HCT116 (cell line): ENCODE measurements at regions not wholly inside any gene's neighbourhood (a gene's known extent, or its start where the extent isn't known, plus 50 kb on each side); places are given as distances from the start of the nearest gene placed in this dataset.

ENCODE experiments used
- ATAC-seq: fragments of 200-7000 bp; cut with Tn5 transposase; 2 replicates; pipeline ENCODE4 v1.9.1; 2020; ENCODE audit warnings: mild to moderate bottlenecking, moderate library complexity
- BruUV-seq: library from RNA; stranded (reverse); fragments of 400-500 nt; replicated peaks from 2 replicates; lab custom pipeline; 2021; lab: Mats Ljungman, UMichigan
- CTCF ChIA-PET: fragments of 300-600 bp; sonication (Branson Sonifier 250); formaldehyde crosslinking; loops from one replicate; lab custom pipeline; 2021; ENCODE audit warnings: antibody characterized with exemption; lab: Charles Lee
- POLR2A ChIA-PET: fragments of 300-600, 350-600 bp; sonication (Branson Sonifier 250); formaldehyde crosslinking; loops from one replicate; lab custom pipeline; 2021; ENCODE audit warnings: antibody characterized with exemption; lab: Charles Lee
- RAD21 ChIA-PET, 2 experiments: fragments of 300-600 bp; sonication (Branson Sonifier 250); formaldehyde crosslinking; loops; one replicate each; lab custom pipeline; 2023; ENCODE audit warnings: low total read pairs in 2 of 2; ENCODE audit not compliant: uncharacterized antibody in 2 of 2, unreplicated experiment in 2 of 2, low non-redundant PET in 1 of 2; lab: Charles Lee
- DNase-seq: peaks from one replicate; pipeline ENCODE4 v3.0.0-alpha.2; 2010; ENCODE audit warnings: low read depth, low spot score
- H2AFZ ChIP-seq: fragments of 200-600 bp; shearing (Covaris generic), sonication (generic); 2 replicates; pipeline ENCODE4 v1.6.1; 2017; ENCODE audit warnings: low read depth, mixed run types, mixed read lengths, antibody characterized with exemption, low read length; ENCODE audit not compliant: poor library complexity, severe bottlenecking
- H3K27ac ChIP-seq: 2 replicates; pipeline ENCODE4 v1.5.1; 2012; ENCODE audit warnings: low read depth, low read length
- H3K27me3 ChIP-seq: fragments of 200-600 bp; sonication (generic); 2 replicates; pipeline ENCODE4 v1.6.1; 2016; ENCODE audit warnings: mixed run types, low read length, mixed read lengths; ENCODE audit not compliant: insufficient read depth
- H3K36me3 ChIP-seq, 2 experiments: fragments of 200-500 bp in 1 of 2; fragments of 200-600 bp in 1 of 2; sonication (Bioruptor generic) in 1 of 2; sonication (generic) in 1 of 2; 2 replicates each; pipeline versions ENCODE4 v1.5.1 to v1.6.1; 2014 to 2016; ENCODE audit warnings: low read length in 2 of 2, inconsistent platforms in 1 of 2, mixed read lengths in 1 of 2, mixed run types in 1 of 2; ENCODE audit not compliant: insufficient read depth in 2 of 2, control insufficient read depth in 1 of 2
- H3K4me1 ChIP-seq, 2 experiments: fragments of 200-600 bp in 1 of 2; sonication (generic) in 1 of 2; 2 replicates each; pipeline versions ENCODE4 v1.5.1 to v1.6.1; 2012 to 2017; ENCODE audit warnings: low read length in 2 of 2, inconsistent platforms in 1 of 2, mild to moderate bottlenecking in 1 of 2, mixed read lengths in 1 of 2, mixed run types in 1 of 2, moderate library complexity in 1 of 2; ENCODE audit not compliant: insufficient read depth in 2 of 2, control insufficient read depth in 1 of 2
- H3K4me2 ChIP-seq: fragments of 200-600 bp; sonication (generic); 2 replicates; pipeline ENCODE4 v1.6.1; 2017; ENCODE audit warnings: mixed run types, low read length, mixed read lengths
- H3K4me3 ChIP-seq, 2 experiments: fragments of 200-600 bp in 1 of 2; sonication (generic) in 1 of 2; replicated peaks in 1 of 2; 2 replicates each; pipeline ENCODE4 v1.5.1; 2011 to 2016; ENCODE audit warnings: low read length in 2 of 2, control low read depth in 1 of 2, low read depth in 1 of 2, mild to moderate bottlenecking in 1 of 2, mixed read lengths in 1 of 2, mixed run types in 1 of 2
- H3K79me2 ChIP-seq: fragments of 200-600 bp; sonication (generic); 2 replicates; pipeline ENCODE4 v1.6.1; 2017; ENCODE audit warnings: mild to moderate bottlenecking, mixed run types, low read length, moderate library complexity, mixed read lengths; ENCODE audit not compliant: insufficient read depth
- H3K9ac ChIP-seq: fragments of 200-600 bp; sonication (generic); 2 replicates; pipeline ENCODE4 v1.6.1; 2016; ENCODE audit warnings: low read length, mixed read lengths
- H3K9me2 ChIP-seq: fragments of 200-600 bp; sonication (generic), shearing (Covaris generic); 2 replicates; pipeline ENCODE4 v1.6.1; 2017; ENCODE audit warnings: mixed run types, mild to moderate bottlenecking, moderate library complexity; ENCODE audit not compliant: insufficient read depth
- H3K9me3 ChIP-seq, 2 experiments: fragments of 200-500 bp in 1 of 2; fragments of 200-600 bp in 1 of 2; sonication (Bioruptor generic) in 1 of 2; sonication (generic) in 1 of 2; 2 replicates each; pipeline ENCODE4 v1.6.1; 2014 to 2017; ENCODE audit warnings: low read length in 2 of 2, mixed read lengths in 2 of 2, inconsistent platforms in 1 of 2, low read depth in 1 of 2, mild to moderate bottlenecking in 1 of 2, mixed run types in 1 of 2, moderate library complexity in 1 of 2; ENCODE audit not compliant: control insufficient read depth in 1 of 2, insufficient read depth in 1 of 2
- H4K20me1 ChIP-seq: fragments of 200-600 bp; sonication (generic), shearing (Covaris generic); 2 replicates; pipeline ENCODE4 v1.6.1; 2017; ENCODE audit warnings: mixed run types, mild to moderate bottlenecking, moderate library complexity; ENCODE audit not compliant: insufficient read depth
- CBX3 ChIP-seq: IDR thresholded peaks from 2 replicates; pipeline ENCODE4 v1.6.1; 2012; ENCODE audit warnings: low read depth
- CEBPB ChIP-seq: IDR thresholded peaks from 2 replicates; pipeline ENCODE4 v1.6.1; 2012; ENCODE audit warnings: low read depth
- EGR1 ChIP-seq: IDR thresholded peaks from 2 replicates; pipeline ENCODE4 v1.6.1; 2012; ENCODE audit warnings: low read depth
- JUND ChIP-seq: IDR thresholded peaks from 2 replicates; pipeline ENCODE4 v1.6.1; 2012
- ZNF274 ChIP-seq: fragments of 200-500 bp; sonication (Bioruptor generic); IDR thresholded peaks from 2 replicates; pipeline ENCODE4 v1.6.1; 2014; ENCODE audit warnings: mild to moderate bottlenecking, low read depth, low read length, inconsistent platforms
- intact Hi-C: fragments of 100-400 bp; cut with micrococcal nuclease; formaldehyde crosslinking; loops from 2 replicates; pipeline ENCODE4 v1.10.0; 2022
- TF ChIP-seq, protein P1 (sequence below): IDR thresholded peaks from 2 replicates; pipeline ENCODE4 v1.6.1; 2012
- TF ChIP-seq, protein P2 (sequence below): IDR thresholded peaks from 2 replicates; pipeline ENCODE4 v1.6.1; 2011; ENCODE audit warnings: mild to moderate bottlenecking, low read length, moderate library complexity; ENCODE audit not compliant: insufficient replicate concordance; ENCODE audit errors: extremely low read depth
- TF ChIP-seq, protein P3 (sequence below): IDR thresholded peaks from 2 replicates; pipeline ENCODE4 v1.6.1; 2012

DNA sequence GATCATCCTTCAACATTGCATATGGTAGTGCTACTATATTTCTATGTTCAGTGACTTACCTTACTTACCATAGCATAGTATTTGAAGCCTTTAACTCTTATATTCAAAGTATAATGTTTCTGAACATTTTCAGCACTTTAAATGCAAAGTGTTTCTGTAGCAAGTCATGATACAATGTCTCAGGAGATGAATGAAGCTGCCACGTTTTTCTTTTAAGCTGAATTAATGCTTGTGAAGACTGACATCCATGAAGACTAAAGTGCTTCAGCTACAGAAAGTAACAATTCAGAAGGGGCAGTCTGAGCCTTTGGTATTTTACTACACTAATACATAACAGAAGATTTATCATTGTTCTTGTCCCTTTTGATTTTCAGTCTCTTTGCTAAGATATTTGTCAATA, 709.1 kb upstream of the ARRDC3 start:
- Histone ChIP-seq H3K27ac (no peak overlapping the region), H3K4me2 (no peak overlapping the region), H4K20me1 (no peaks in the 10 kb centered on the region), H3K27me3 (no peaks in the 10 kb centered on the region), H3K36me3 (no peaks in the 10 kb centered on the region), H3K4me1 (no peaks in the 10 kb centered on the region), H3K79me2 (no peaks in the 10 kb centered on the region), H3K9me3 (no peaks in the 10 kb centered on the region), H3K4me3 (no peak overlapping the region), H2AFZ (no peak overlapping the region), H3K9me2 (no peaks in the 10 kb centered on the region), H3K9ac (no peak overlapping the region)
- TF ChIP-seq EGR1 (no peak), CEBPB (no peak), CBX3 (no peak), JUND (no peak), ZNF274 (no peak)
- TF ChIP-seq, protein P1, sequence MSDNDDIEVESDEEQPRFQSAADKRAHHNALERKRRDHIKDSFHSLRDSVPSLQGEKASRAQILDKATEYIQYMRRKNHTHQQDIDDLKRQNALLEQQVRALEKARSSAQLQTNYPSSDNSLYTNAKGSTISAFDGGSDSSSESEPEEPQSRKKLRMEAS, result no peak
- TF ChIP-seq, protein P2, sequence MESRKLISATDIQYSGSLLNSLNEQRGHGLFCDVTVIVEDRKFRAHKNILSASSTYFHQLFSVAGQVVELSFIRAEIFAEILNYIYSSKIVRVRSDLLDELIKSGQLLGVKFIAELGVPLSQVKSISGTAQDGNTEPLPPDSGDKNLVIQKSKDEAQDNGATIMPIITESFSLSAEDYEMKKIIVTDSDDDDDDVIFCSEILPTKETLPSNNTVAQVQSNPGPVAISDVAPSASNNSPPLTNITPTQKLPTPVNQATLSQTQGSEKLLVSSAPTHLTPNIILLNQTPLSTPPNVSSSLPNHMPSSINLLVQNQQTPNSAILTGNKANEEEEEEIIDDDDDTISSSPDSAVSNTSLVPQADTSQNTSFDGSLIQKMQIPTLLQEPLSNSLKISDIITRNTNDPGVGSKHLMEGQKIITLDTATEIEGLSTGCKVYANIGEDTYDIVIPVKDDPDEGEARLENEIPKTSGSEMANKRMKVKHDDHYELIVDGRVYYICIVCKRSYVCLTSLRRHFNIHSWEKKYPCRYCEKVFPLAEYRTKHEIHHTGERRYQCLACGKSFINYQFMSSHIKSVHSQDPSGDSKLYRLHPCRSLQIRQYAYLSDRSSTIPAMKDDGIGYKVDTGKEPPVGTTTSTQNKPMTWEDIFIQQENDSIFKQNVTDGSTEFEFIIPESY, result no peak
- TF ChIP-seq, protein P3, sequence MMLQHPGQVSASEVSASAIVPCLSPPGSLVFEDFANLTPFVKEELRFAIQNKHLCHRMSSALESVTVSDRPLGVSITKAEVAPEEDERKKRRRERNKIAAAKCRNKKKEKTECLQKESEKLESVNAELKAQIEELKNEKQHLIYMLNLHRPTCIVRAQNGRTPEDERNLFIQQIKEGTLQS, result no peak
- intact Hi-C loops, result no loop called here
- RAD21 ChIA-PET, result no interaction called here
- ATAC-seq (no peak), DNase-seq (no peak)
- CTCF ChIA-PET, result no interaction called here
- no TSS peak for BruUV-seq
- POLR2A ChIA-PET, result no interaction called here
